ENCODE measurements at regions not wholly inside any gene's neighbourhood (a gene's known extent, or its start where the extent isn't known, plus 50 kb on each side); places are given as distances from the start of the nearest gene placed in this dataset.

GRCh38 chr18:8936619-8937018, 165.9 kb upstream of the NDUFV2 start:
- H4K91ac ChIP-seq (ENCODE audit: low read length) = no peak overlapping the region
- DNase-seq = no peak
- 90% methylated on average over 3 of the region's 3 CpGs for WGBS

DNA sequence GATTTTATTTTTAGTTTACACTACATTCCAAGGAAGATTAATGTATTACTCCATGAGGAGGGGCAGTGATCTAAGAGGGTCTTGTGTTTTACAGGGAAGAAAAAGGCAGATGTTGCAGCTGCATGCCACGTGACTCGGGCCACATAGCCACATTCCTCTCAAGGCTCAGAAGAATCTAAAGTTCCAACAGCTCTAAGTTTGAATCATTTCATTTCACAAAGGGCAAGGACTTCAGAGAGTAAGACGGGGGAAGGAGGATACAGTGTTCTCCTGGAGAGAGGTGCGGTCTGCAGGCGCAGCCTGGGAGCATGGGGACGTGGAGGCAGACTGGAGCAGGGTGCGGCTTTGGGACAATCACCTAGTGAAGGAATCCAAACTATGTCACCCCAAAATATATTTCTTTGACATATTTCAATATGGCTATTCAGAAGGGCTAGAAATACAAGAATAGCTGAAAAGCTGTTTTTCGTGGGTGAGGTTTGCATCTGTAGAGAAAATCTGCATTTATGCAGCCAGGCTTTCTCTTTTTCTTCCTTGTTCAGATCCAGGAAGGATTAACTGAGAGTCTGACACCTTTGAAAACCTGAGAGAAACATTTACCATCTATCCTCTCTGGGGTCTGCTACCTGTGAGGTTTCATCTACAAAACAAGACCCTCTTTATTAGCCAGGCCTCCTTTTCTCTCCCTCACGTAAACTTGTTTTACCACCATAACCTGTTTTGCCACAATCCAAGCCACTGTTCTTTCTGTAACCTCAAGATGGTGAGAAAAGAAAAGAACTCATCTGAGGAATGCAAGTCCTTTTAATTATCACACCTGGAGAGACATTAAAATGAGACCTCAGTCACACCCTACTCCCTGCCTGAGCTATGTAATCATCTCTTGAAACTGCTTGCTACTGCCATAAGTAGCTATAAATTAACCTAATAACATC, 165.1 kb upstream of the NDUFV2 start:
- no peak overlapping the region for H2AK5ac ChIP-seq (ENCODE audit: low read length, severe bottlenecking)
- peak overlapping the region; percentile 5 for H3K27ac ChIP-seq (ENCODE audit: low read length, poor library complexity, severe bottlenecking)
- peaks cover 7% of the 10 kb centered on the region for H3K9me3 ChIP-seq (ENCODE audit: control insufficient read depth, low read length)
- no peak overlapping the region for H3K4me3 ChIP-seq (ENCODE audit: insufficient read depth in 1 of 2, low read depth in 1 of 2, low read length in 2 of 2)
- no peak overlapping the region for H2AFZ ChIP-seq (ENCODE audit: low read depth, low read length)
- H3K4me2 ChIP-seq (ENCODE audit: low read length, poor library complexity, severe bottlenecking) = no peak overlapping the region
- no peaks in the 10 kb centered on the region for H3K36me3 ChIP-seq (ENCODE audit: control insufficient read depth in 1 of 2, insufficient read depth in 2 of 2, low read depth in 1 of 2, low read length in 2 of 2)
- H3K23ac ChIP-seq (ENCODE audit: low read length in 2 of 2) = no peak overlapping the region
- no peak overlapping the region for H2BK5ac ChIP-seq (ENCODE audit: low read depth, low read length, poor library complexity, severe bottlenecking)
- no peak overlapping the region for H2BK12ac ChIP-seq (ENCODE audit: low read length in 2 of 2)
- H3K79me1 ChIP-seq (replicated peaks; ENCODE audit: low read length, poor library complexity, severe bottlenecking) = no peaks in the 10 kb centered on the region
- H2BK120ac ChIP-seq (ENCODE audit: low read depth, low read length) = no peak overlapping the region
- no peak overlapping the region for H2BK15ac ChIP-seq (ENCODE audit: low read depth, poor library complexity, severe bottlenecking)
- no peaks in the 10 kb centered on the region for H3K27me3 ChIP-seq (ENCODE audit: control insufficient read depth in 1 of 2, insufficient read depth in 1 of 2, low read length in 2 of 2)
- H3K4me1 ChIP-seq (ENCODE audit: control insufficient read depth, insufficient read depth, low read depth, low read length) = peaks cover 4% of the 10 kb centered on the region
- no peak overlapping the region for H3K9ac ChIP-seq (ENCODE audit: low read length)
- 84% methylated on average over 5 of the region's 9 CpGs for WGBS
- no peak for DNase-seq
- no peak overlapping the region for H3K14ac ChIP-seq (ENCODE audit: low read length in 2 of 2)
- H3K4ac ChIP-seq (ENCODE audit: low read depth in 1 of 2, low read length in 2 of 2) = no peak overlapping the region
- H3K18ac ChIP-seq (ENCODE audit: low read depth in 1 of 2, low read length in 2 of 2) = no peak overlapping the region
- H4K91ac ChIP-seq (ENCODE audit: low read length) = no peak overlapping the region
- peak overlapping the region; percentile 72 for H4K8ac ChIP-seq (ENCODE audit: low read length)

More at GRCh38 chr18:8936619-8937018, 165.9 kb upstream of the NDUFV2 start:
- Histone ChIP-seq H3K18ac (ENCODE audit: low read depth in 1 of 2, low read length in 2 of 2) (no peak overlapping the region), H2BK120ac (ENCODE audit: low read depth, low read length) (no peak overlapping the region), H3K23ac (ENCODE audit: low read length in 2 of 2) (no peak overlapping the region), H2AFZ (ENCODE audit: low read depth, low read length) (no peak overlapping the region), H3K14ac (ENCODE audit: low read length in 2 of 2) (no peak overlapping the region), H2BK15ac (ENCODE audit: low read depth, poor library complexity, severe bottlenecking) (no peak overlapping the region), H3K79me1 (replicated peaks; ENCODE audit: low read length, poor library complexity, severe bottlenecking) (no peaks in the 10 kb centered on the region), H3K4me2 (ENCODE audit: low read length, poor library complexity, severe bottlenecking) (no peak overlapping the region), H3K36me3 (ENCODE audit: control insufficient read depth in 1 of 2, insufficient read depth in 2 of 2, low read depth in 1 of 2, low read length in 2 of 2) (no peaks in the 10 kb centered on the region), H3K27ac (ENCODE audit: low read length, poor library complexity, severe bottlenecking) (no peak overlapping the region), H3K9me3 (ENCODE audit: control insufficient read depth, low read length) (peaks cover 7% of the 10 kb centered on the region), H3K9ac (ENCODE audit: low read length) (no peak overlapping the region), H3K27me3 (ENCODE audit: control insufficient read depth in 1 of 2, insufficient read depth in 1 of 2, low read length in 2 of 2) (no peaks in the 10 kb centered on the region), H3K4me1 (ENCODE audit: control insufficient read depth, insufficient read depth, low read depth, low read length) (peaks cover 4% of the 10 kb centered on the region), H3K4me3 (ENCODE audit: insufficient read depth in 1 of 2, low read depth in 1 of 2, low read length in 2 of 2) (no peak overlapping the region), H4K8ac (ENCODE audit: low read length) (no peak overlapping the region), H3K4ac (ENCODE audit: low read depth in 1 of 2, low read length in 2 of 2) (peak overlapping the region in 1 of 2 experiments; percentile 16), H2AK5ac (ENCODE audit: low read length, severe bottlenecking) (no peak overlapping the region), H2BK5ac (ENCODE audit: low read depth, low read length, poor library complexity, severe bottlenecking) (no peak overlapping the region), H2BK12ac (ENCODE audit: low read length in 2 of 2) (no peak overlapping the region)

- no peak for DNase-seq
- Histone ChIP-seq H3K79me1 (replicated peaks; ENCODE audit: low read length, poor library complexity, severe bottlenecking) (no peaks in the 10 kb centered on the region), H3K4ac (ENCODE audit: low read depth in 1 of 2, low read length in 2 of 2) (no peak overlapping the region), H2BK5ac (ENCODE audit: low read depth, low read length, poor library complexity, severe bottlenecking) (no peak overlapping the region), H3K14ac (ENCODE audit: low read length in 2 of 2) (peak overlapping the region in 1 of 2 experiments; percentile 65), H4K8ac (ENCODE audit: low read length) (no peak overlapping the region), H3K9ac (ENCODE audit: low read length) (no peak overlapping the region), H3K18ac (ENCODE audit: low read depth in 1 of 2, low read length in 2 of 2) (no peak overlapping the region), H2AK5ac (ENCODE audit: low read length, severe bottlenecking) (peak overlapping the region; percentile 47), H3K27me3 (ENCODE audit: control insufficient read depth in 1 of 2, insufficient read depth in 1 of 2, low read length in 2 of 2) (no peaks in the 10 kb centered on the region), H3K23ac (ENCODE audit: low read length in 2 of 2) (no peak overlapping the region), H4K91ac (ENCODE audit: low read length) (no peak overlapping the region), H2AFZ (ENCODE audit: low read depth, low read length) (no peak overlapping the region), H3K9me3 (ENCODE audit: control insufficient read depth, low read length) (no peaks in the 10 kb centered on the region), H3K4me1 (ENCODE audit: control insufficient read depth, insufficient read depth, low read depth, low read length) (peaks cover 8% of the 10 kb centered on the region), H2BK12ac (ENCODE audit: low read length in 2 of 2) (no peak overlapping the region), H2BK120ac (ENCODE audit: low read depth, low read length) (no peak overlapping the region), H3K4me2 (ENCODE audit: low read length, poor library complexity, severe bottlenecking) (no peak overlapping the region), H3K36me3 (ENCODE audit: control insufficient read depth in 1 of 2, insufficient read depth in 2 of 2, low read depth in 1 of 2, low read length in 2 of 2) (no peaks in the 10 kb centered on the region), H2BK15ac (ENCODE audit: low read depth, poor library complexity, severe bottlenecking) (no peak overlapping the region), H3K4me3 (ENCODE audit: insufficient read depth in 1 of 2, low read depth in 1 of 2, low read length in 2 of 2) (no peak overlapping the region), H3K27ac (ENCODE audit: low read length, poor library complexity, severe bottlenecking) (no peak overlapping the region)
- WGBS = 75% methylated on average over 6 of the region's 7 CpGs
Measured at GRCh38 chr18:8938817-8939216, 163.7 kb upstream of the NDUFV2 start.

- Histone ChIP-seq H4K91ac (ENCODE audit: low read length) (peak overlapping the region; percentile 87), H3K79me1 (replicated peaks; ENCODE audit: low read length, poor library complexity, severe bottlenecking) (no peaks in the 10 kb centered on the region), H3K14ac (ENCODE audit: low read length in 2 of 2) (no peak overlapping the region), H3K4ac (ENCODE audit: low read depth in 1 of 2, low read length in 2 of 2) (peak overlapping the region in 1 of 2 experiments; percentile 73), H3K9me3 (ENCODE audit: control insufficient read depth, low read length) (peaks cover 7% of the 10 kb centered on the region), H2AFZ (ENCODE audit: low read depth, low read length) (no peak overlapping the region), H2BK120ac (ENCODE audit: low read depth, low read length) (no peak overlapping the region), H3K18ac (ENCODE audit: low read depth in 1 of 2, low read length in 2 of 2) (peak overlapping the region in 1 of 2 experiments; percentile 28), H3K9ac (ENCODE audit: low read length) (peak overlapping the region; percentile 34), H2BK12ac (ENCODE audit: low read length in 2 of 2) (peak overlapping the region in 1 of 2 experiments; percentile 46), H2BK15ac (ENCODE audit: low read depth, poor library complexity, severe bottlenecking) (peak overlapping the region; percentile 83), H4K8ac (ENCODE audit: low read length) (no peak overlapping the region), H2AK5ac (ENCODE audit: low read length, severe bottlenecking) (no peak overlapping the region), H2BK5ac (ENCODE audit: low read depth, low read length, poor library complexity, severe bottlenecking) (no peak overlapping the region), H3K4me1 (ENCODE audit: control insufficient read depth, insufficient read depth, low read depth, low read length) (peaks cover 11% of the 10 kb centered on the region), H3K27ac (ENCODE audit: low read length, poor library complexity, severe bottlenecking) (no peak overlapping the region), H3K23ac (ENCODE audit: low read length in 2 of 2) (no peak overlapping the region), H3K4me2 (ENCODE audit: low read length, poor library complexity, severe bottlenecking) (no peak overlapping the region), H3K4me3 (ENCODE audit: insufficient read depth in 1 of 2, low read depth in 1 of 2, low read length in 2 of 2) (peak overlapping the region in 1 of 2 experiments; percentile 1), H3K36me3 (ENCODE audit: control insufficient read depth in 1 of 2, insufficient read depth in 2 of 2, low read depth in 1 of 2, low read length in 2 of 2) (no peaks in the 10 kb centered on the region), H3K27me3 (ENCODE audit: control insufficient read depth in 1 of 2, insufficient read depth in 1 of 2, low read length in 2 of 2) (no peaks in the 10 kb centered on the region)
- WGBS = 73% methylated on average over 5 of the region's 6 CpGs
- DNase-seq = no peak
Measured at GRCh38 chr18:8942021-8942908, 160.2 kb upstream of the NDUFV2 start.
